Pancreas (tissue), 10 donors: ENCODE measurements at regions not wholly inside any gene's neighbourhood (a gene's known extent, or its start where the extent isn't known, plus 50 kb on each side); places are given as distances from the start of the nearest gene placed in this dataset.

Experiments
- ATAC-seq, 4 donors: fragments of 200-7000 bp; cut with Tn5 transposase; one replicate each; pipeline versions ENCODE4 v1.8.0 to v1.9.1; 2020; ENCODE audit warnings: mild to moderate bottlenecking in 4 of 4, moderate library complexity in 4 of 4
- DNase-seq, 6 donors: peaks; one replicate each; pipeline ENCODE4 v3.0.0-alpha.2; 2020
- FAIRE-seq: peaks from 2 replicates; lab custom pipeline; 2012; peaks lifted over from hg19 to GRCh38; lab: Jason Lieb, UNC
- H3K27ac ChIP-seq, 4 donors: fragments of 200-600 bp; sonication (generic); 1 replicate in 3 of 4; 2 replicates in 1 of 4; pipeline versions ENCODE4 v1.5.0 to v1.8.0; 2020
- H3K27me3 ChIP-seq, 4 donors: fragments of 200-600 bp; one replicate each; pipeline ENCODE4 v1.8.0; 2021
- H3K36me3 ChIP-seq, 3 donors: fragments of 200-600 bp; sonication (generic) in 1 of 3; one replicate each; pipeline versions ENCODE4 v1.5.0 to v1.8.0; 2020 to 2021
- H3K4me1 ChIP-seq, 3 donors: fragments of 200-600 bp; one replicate each; pipeline ENCODE4 v1.8.0; 2021
- H3K4me3 ChIP-seq, 4 donors: fragments of 200-600 bp; sonication (generic) in 2 of 4; one replicate each; pipeline versions ENCODE4 v1.5.0 to v1.8.0; 2020 to 2021
- H3K9me3 ChIP-seq, 4 donors: fragments of 200-600 bp; one replicate each; pipeline ENCODE4 v1.8.0; 2021
- CTCF ChIP-seq, 4 donors: fragments of 200-600 bp; sonication (generic) in 3 of 4; IDR thresholded peaks; one replicate each; pipeline versions ENCODE4 v1.5.0 to v1.8.0; 2021; ENCODE audit warnings: antibody characterized with exemption in 4 of 4
- WGBS, 2 donors: extraction: QIAGEN DNeasy Blood & Tissue Kit; methylation state at CpG; one replicate each; pipeline ENCODE4 v1.1.7; 2013; 5-methylcytosine and 5-hydroxymethylcytosine counted together
- intact Hi-C, 3 donors: fragments of 100-400 bp; cut with DNase I; formaldehyde crosslinking; loops; one replicate each; pipeline versions ENCODE4 v1.11.1 to v1.14.2; 2022
- donor health status: healthy with polysubstance abuse.
- donor health status: DM: no; HTN: no; CAD: no; lungs with moderate emphysema.
- donor health status: DM: no; HTN: no; CAD: no.
- donor health status: control.
- donor health status: control.
- donor health status: Bipolar disorder and iron deficiency.
- donor health status: DM: yes; HTN: yes; CAD: no.
- donor health status: DM: no; HTN: no; CAD: no.
- donor health status: DM: no; HTN: no; CAD: no.
- donor health status: DM: yes; HTN: yes; CAD: no.

- WGBS, 2 donors, result 62 to 84% methylated on average over 7 of the region's 7 CpGs
- H3K36me3 ChIP-seq, result no peaks in the 10 kb centered on the region
- TF ChIP-seq CTCF (IDR thresholded peaks at IDR 0.05), result no peak
- FAIRE-seq (no peak), ATAC-seq (no peak), DNase-seq (peak in 1 of 6 donors; percentile 28)
- no peak overlapping the region for H3K27ac ChIP-seq
- intact Hi-C loops, result no loop called here
- no peaks in the 10 kb centered on the region for H3K27me3 ChIP-seq
- H3K4me3 ChIP-seq, result no peak overlapping the region
- no peaks in the 10 kb centered on the region for H3K9me3 ChIP-seq
- H3K4me1 ChIP-seq, result no peaks in the 10 kb centered on the region
These were observed 975.1 kb downstream of the BCL11B start for GRCh38 chr14:98296895-98297294.

- Histone ChIP-seq H3K4me1 (no peaks in the 10 kb centered on the region), H3K36me3 (no peaks in the 10 kb centered on the region), H3K27ac (no peak overlapping the region), H3K9me3 (no peaks in the 10 kb centered on the region), H3K27me3 (no peaks in the 10 kb centered on the region), H3K4me3 (no peak overlapping the region)
- ATAC-seq (no peak), FAIRE-seq (no peak), DNase-seq (no peak)
- intact Hi-C loops, result no loop called here
- 72 to 82% methylated on average over 7 of the region's 7 CpGs for WGBS, 2 donors
- no peak for TF ChIP-seq CTCF (IDR thresholded peaks at IDR 0.05)
These were observed 974.4 kb downstream of the BCL11B start for GRCh38 chr14:98297567-98297966.

GRCh38 chr14:98298481-98299244, 973.3 kb downstream of the BCL11B start:
- no peak for FAIRE-seq
- no peak overlapping the region for H3K4me3 ChIP-seq
- H3K4me1 ChIP-seq, result no peaks in the 10 kb centered on the region
- no peaks in the 10 kb centered on the region for H3K36me3 ChIP-seq
- no peaks in the 10 kb centered on the region for H3K9me3 ChIP-seq
- no peak for DNase-seq
- intact Hi-C loops, result no loop called here
- no peak overlapping the region for H3K27ac ChIP-seq
- ATAC-seq, result no peak
- H3K27me3 ChIP-seq, result no peaks in the 10 kb centered on the region
- WGBS, 2 donors, result 76 to 83% methylated on average over 8 of the region's 8 CpGs
- no peak for TF ChIP-seq CTCF (IDR thresholded peaks at IDR 0.05)

GRCh38 chr14:98301681-98302080, 970.3 kb downstream of the BCL11B start:
- no peaks in the 10 kb centered on the region for H3K27me3 ChIP-seq
- no peak for ATAC-seq
- H3K27ac ChIP-seq, result no peak overlapping the region
- no peaks in the 10 kb centered on the region for H3K36me3 ChIP-seq
- no peak for FAIRE-seq
- WGBS, 2 donors, result 74 to 80% methylated on average over 4 of the region's 4 CpGs
- no peak for TF ChIP-seq CTCF (IDR thresholded peaks at IDR 0.05)
- H3K4me3 ChIP-seq, result no peak overlapping the region
- H3K4me1 ChIP-seq, result no peaks in the 10 kb centered on the region
- intact Hi-C loops, result no loop called here
- no peak for DNase-seq
- no peaks in the 10 kb centered on the region for H3K9me3 ChIP-seq

- Histone ChIP-seq H3K4me1 (no peaks in the 10 kb centered on the region), H3K4me3 (no peak overlapping the region), H3K27me3 (no peaks in the 10 kb centered on the region), H3K9me3 (no peaks in the 10 kb centered on the region), H3K27ac (no peak overlapping the region), H3K36me3 (no peaks in the 10 kb centered on the region)
- FAIRE-seq (no peak), DNase-seq (no peak), ATAC-seq (no peak)
- TF ChIP-seq CTCF (IDR thresholded peaks at IDR 0.05), result no peak
- intact Hi-C loops, result no loop called here
- 41 to 52% methylated on average over 3 of the region's 3 CpGs for WGBS, 2 donors
These were observed 967.4 kb downstream of the BCL11B start for GRCh38 chr14:98304574-98304973.
